ENCODE measurements at regions not wholly inside any gene's neighbourhood (a gene's known extent, or its start where the extent isn't known, plus 50 kb on each side); places are given as distances from the start of the nearest gene placed in this dataset.

GRCh38 chr4:163868445-163868844, 374.0 kb downstream of the TMA16 start:
- Histone ChIP-seq H3K4me3 (no peak overlapping the region), H3K4me1 (no peaks in the 10 kb centered on the region), H3K27me3 (no peaks in the 10 kb centered on the region), H3K36me3 (no peaks in the 10 kb centered on the region), H3K27ac (no peak overlapping the region), H3K9me3 (peaks cover 0 to 4% (median 0%) of the 10 kb centered on the region in 12 donors)
- intact Hi-C loops (cut with DNase I): no loop called here
- ATAC-seq (no peak), DNase-seq (no peak)
- 80 to 92% (median 86%) methylated on average over 2 of the region's 2 CpGs for WGBS, 4 donors
- TF ChIP-seq POLR2A (IDR thresholded peaks at IDR 0.05) (no peak), CTCF (IDR thresholded peaks at IDR 0.05) (no peak)

GRCh38 chr4:163871078-163871477, 376.6 kb downstream of the TMA16 start:
- no peaks in the 10 kb centered on the region for H3K27me3 ChIP-seq
- H3K4me3 ChIP-seq: no peak overlapping the region
- TF ChIP-seq CTCF (IDR thresholded peaks at IDR 0.05) (no peak), POLR2A (IDR thresholded peaks at IDR 0.05) (no peak)
- no peaks in the 10 kb centered on the region for H3K4me1 ChIP-seq
- ATAC-seq: no peak
- WGBS, 4 donors: 79 to 86% (median 82%) methylated on average over 1 of the region's 1 CpG
- no peaks in the 10 kb centered on the region for H3K36me3 ChIP-seq
- peaks cover 0 to 4% (median 0%) of the 10 kb centered on the region in 12 donors for H3K9me3 ChIP-seq
- H3K27ac ChIP-seq: no peak overlapping the region
- no peak for DNase-seq
- intact Hi-C loops (cut with DNase I): no loop called here

- 84 to 89% (median 86%) methylated on average over 4 of the region's 4 CpGs for WGBS, 4 donors
- Histone ChIP-seq H3K4me3 (no peak overlapping the region), H3K27me3 (no peaks in the 10 kb centered on the region), H3K9me3 (no peaks in the 10 kb centered on the region), H3K4me1 (no peaks in the 10 kb centered on the region), H3K36me3 (no peaks in the 10 kb centered on the region), H3K27ac (no peak overlapping the region)
- TF ChIP-seq CTCF (IDR thresholded peaks at IDR 0.05) (no peak), POLR2A (IDR thresholded peaks at IDR 0.05) (no peak)
- DNase-seq (no peak), ATAC-seq (no peak)
- intact Hi-C loops (cut with DNase I): no loop called here
Measured at GRCh38 chr4:163875327-163875726, 380.8 kb downstream of the TMA16 start.

GRCh38 chr4:163878336-163879121, 384.0 kb downstream of the TMA16 start:
- no peak overlapping the region for H3K27ac ChIP-seq
- WGBS, 4 donors: 68 to 82% (median 80%) methylated on average over 3 of the region's 3 CpGs
- no peak for ATAC-seq
- H3K4me3 ChIP-seq: no peak overlapping the region
- H3K36me3 ChIP-seq: no peaks in the 10 kb centered on the region
- H3K9me3 ChIP-seq: no peaks in the 10 kb centered on the region
- no peaks in the 10 kb centered on the region for H3K27me3 ChIP-seq
- TF ChIP-seq POLR2A (IDR thresholded peaks at IDR 0.05): no peak
- TF ChIP-seq CTCF (IDR thresholded peaks at IDR 0.05): no peak
- no peaks in the 10 kb centered on the region for H3K4me1 ChIP-seq
- no peak for DNase-seq
- intact Hi-C loops (cut with DNase I): no loop called here

All from heart left ventricle (tissue), 16 donors.